ENCODE measurements at regions not wholly inside any gene's neighbourhood (a gene's known extent, or its start where the extent isn't known, plus 50 kb on each side); places are given as distances from the start of the nearest gene placed in this dataset.

GRCh38 chr20:11170565-11170964 is 496.8 kb upstream of the JAG1 start:
- ATAC-seq = no peak
- TF ChIP-seq, protein P1, sequence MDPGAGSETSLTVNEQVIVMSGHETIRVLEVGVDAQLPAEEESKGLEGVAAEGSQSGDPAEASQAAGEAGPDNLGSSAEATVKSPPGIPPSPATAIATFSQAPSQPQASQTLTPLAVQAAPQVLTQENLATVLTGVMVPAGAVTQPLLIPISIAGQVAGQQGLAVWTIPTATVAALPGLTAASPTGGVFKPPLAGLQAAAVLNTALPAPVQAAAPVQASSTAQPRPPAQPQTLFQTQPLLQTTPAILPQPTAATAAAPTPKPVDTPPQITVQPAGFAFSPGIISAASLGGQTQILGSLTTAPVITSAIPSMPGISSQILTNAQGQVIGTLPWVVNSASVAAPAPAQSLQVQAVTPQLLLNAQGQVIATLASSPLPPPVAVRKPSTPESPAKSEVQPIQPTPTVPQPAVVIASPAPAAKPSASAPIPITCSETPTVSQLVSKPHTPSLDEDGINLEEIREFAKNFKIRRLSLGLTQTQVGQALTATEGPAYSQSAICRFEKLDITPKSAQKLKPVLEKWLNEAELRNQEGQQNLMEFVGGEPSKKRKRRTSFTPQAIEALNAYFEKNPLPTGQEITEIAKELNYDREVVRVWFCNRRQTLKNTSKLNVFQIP (CRISPR knock-in tag; IDR thresholded peaks at IDR 0.05; ENCODE audit: borderline replicate concordance, low read depth) = no peak
- TF ChIP-seq GLIS3 (CRISPR knock-in tag; IDR thresholded peaks at IDR 0.05) = no peak
- TF ChIP-seq TCF4 (CRISPR knock-in tag; IDR thresholded peaks at IDR 0.05; ENCODE audit: borderline replicate concordance) = no peak
- TF ChIP-seq ESRRG (CRISPR knock-in tag; IDR thresholded peaks at IDR 0.05) = no peak
- no peak for TF ChIP-seq BACH2 (CRISPR knock-in tag; IDR thresholded peaks at IDR 0.05; ENCODE audit: borderline replicate concordance)
- no peak for TF ChIP-seq CSDC2 (CRISPR knock-in tag; IDR thresholded peaks at IDR 0.05)
- no peak for TF ChIP-seq ARNTL (CRISPR knock-in tag; IDR thresholded peaks at IDR 0.05; ENCODE audit: borderline replicate concordance, low read depth)
- TF ChIP-seq ISL1 (CRISPR knock-in tag; IDR thresholded peaks at IDR 0.05) = no peak
- TF ChIP-seq, protein P2, sequence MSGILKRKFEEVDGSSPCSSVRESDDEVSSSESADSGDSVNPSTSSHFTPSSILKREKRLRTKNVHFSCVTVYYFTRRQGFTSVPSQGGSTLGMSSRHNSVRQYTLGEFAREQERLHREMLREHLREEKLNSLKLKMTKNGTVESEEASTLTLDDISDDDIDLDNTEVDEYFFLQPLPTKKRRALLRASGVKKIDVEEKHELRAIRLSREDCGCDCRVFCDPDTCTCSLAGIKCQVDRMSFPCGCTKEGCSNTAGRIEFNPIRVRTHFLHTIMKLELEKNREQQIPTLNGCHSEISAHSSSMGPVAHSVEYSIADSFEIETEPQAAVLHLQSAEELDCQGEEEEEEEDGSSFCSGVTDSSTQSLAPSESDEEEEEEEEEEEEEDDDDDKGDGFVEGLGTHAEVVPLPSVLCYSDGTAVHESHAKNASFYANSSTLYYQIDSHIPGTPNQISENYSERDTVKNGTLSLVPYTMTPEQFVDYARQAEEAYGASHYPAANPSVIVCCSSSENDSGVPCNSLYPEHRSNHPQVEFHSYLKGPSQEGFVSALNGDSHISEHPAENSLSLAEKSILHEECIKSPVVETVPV (CRISPR knock-in tag; IDR thresholded peaks at IDR 0.05) = no peak
- no peak for TF ChIP-seq CREB5 (CRISPR knock-in tag; IDR thresholded peaks at IDR 0.05; ENCODE audit: low read depth)
- no peak for TF ChIP-seq ZNF70 (CRISPR knock-in tag; IDR thresholded peaks at IDR 0.05)
- TF ChIP-seq TSHZ2 (CRISPR knock-in tag; IDR thresholded peaks at IDR 0.05) = no peak
- no peak for TF ChIP-seq PATZ1 (CRISPR knock-in tag; IDR thresholded peaks at IDR 0.05; ENCODE audit: borderline replicate concordance)
- TF ChIP-seq PPARA (CRISPR knock-in tag; IDR thresholded peaks at IDR 0.05; ENCODE audit: borderline replicate concordance) = no peak
- TF ChIP-seq TOX (CRISPR knock-in tag; IDR thresholded peaks at IDR 0.05; ENCODE audit: borderline replicate concordance) = no peak
- no peak for TF ChIP-seq SNAI2 (CRISPR knock-in tag; IDR thresholded peaks at IDR 0.05)
- TF ChIP-seq OSR1 (CRISPR knock-in tag; IDR thresholded peaks at IDR 0.05) = no peak
- no peak for TF ChIP-seq ZNF565 (CRISPR knock-in tag; conservative IDR thresholded peaks at IDR 0.05; ENCODE audit: low read depth)
- TF ChIP-seq RARB (CRISPR knock-in tag; IDR thresholded peaks at IDR 0.05) = no peak

DNA sequence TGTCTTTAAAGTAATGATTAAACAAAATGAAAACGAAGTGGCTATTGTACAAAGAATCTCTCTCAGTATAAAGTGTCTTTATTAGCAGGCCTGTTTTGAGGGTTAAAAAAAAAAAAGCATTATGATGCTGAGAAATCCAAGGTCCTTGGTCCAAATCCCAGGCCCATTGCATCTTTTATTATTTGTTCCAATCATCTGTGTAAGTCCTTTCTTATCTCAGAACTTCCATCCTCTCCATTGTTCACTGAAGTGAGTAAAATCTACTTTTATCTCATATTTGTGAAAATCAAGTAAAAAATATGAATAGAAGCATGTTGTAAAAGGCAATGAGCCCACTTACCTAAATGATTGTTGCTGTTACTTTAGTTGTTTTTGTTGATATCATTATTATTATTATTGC is 499.1 kb upstream of the JAG1 start:
- no peak for ATAC-seq
- TF ChIP-seq, protein P1 (CRISPR knock-in tag; IDR thresholded peaks at IDR 0.05; ENCODE audit: borderline replicate concordance, low read depth) = no peak
- no peak for TF ChIP-seq ZFP30 (CRISPR knock-in tag; IDR thresholded peaks at IDR 0.05)
- no peak for TF ChIP-seq TOX (CRISPR knock-in tag; IDR thresholded peaks at IDR 0.05; ENCODE audit: borderline replicate concordance)
- TF ChIP-seq SNAI2 (CRISPR knock-in tag; IDR thresholded peaks at IDR 0.05) = no peak
- no peak for TF ChIP-seq CSDC2 (CRISPR knock-in tag; IDR thresholded peaks at IDR 0.05)
- TF ChIP-seq PPARA (CRISPR knock-in tag; IDR thresholded peaks at IDR 0.05; ENCODE audit: borderline replicate concordance) = no peak
- TF ChIP-seq GLIS3 (CRISPR knock-in tag; IDR thresholded peaks at IDR 0.05) = no peak
- TF ChIP-seq ZNF70 (CRISPR knock-in tag; IDR thresholded peaks at IDR 0.05) = no peak
- no peak for TF ChIP-seq BACH2 (CRISPR knock-in tag; IDR thresholded peaks at IDR 0.05; ENCODE audit: borderline replicate concordance)
- TF ChIP-seq ZC3H10 (CRISPR knock-in tag; IDR thresholded peaks at IDR 0.05) = no peak
- TF ChIP-seq TSHZ2 (CRISPR knock-in tag; IDR thresholded peaks at IDR 0.05) = no peak
- TF ChIP-seq PATZ1 (CRISPR knock-in tag; IDR thresholded peaks at IDR 0.05; ENCODE audit: borderline replicate concordance) = no peak
- no peak for TF ChIP-seq TCF4 (CRISPR knock-in tag; IDR thresholded peaks at IDR 0.05; ENCODE audit: borderline replicate concordance)
